ENCODE measurements at regions not wholly inside any gene's neighbourhood (a gene's known extent, or its start where the extent isn't known, plus 50 kb on each side); places are given as distances from the start of the nearest gene placed in this dataset.

GRCh38 chr2:234339501-234339900, 157.4 kb downstream of the ARL4C start:
- no peak for DNase-seq (ENCODE audit: low read depth, low spot score)
- Histone ChIP-seq H3K9me3 (ENCODE audit: control insufficient read depth in 1 of 2, insufficient read depth in 1 of 2, low read depth in 1 of 2, low read length in 2 of 2) (no peaks in the 10 kb centered on the region), H3K4me1 (ENCODE audit: control insufficient read depth in 1 of 2, insufficient read depth in 2 of 2, low read length in 2 of 2) (no peaks in the 10 kb centered on the region), H2AFZ (ENCODE audit: low read depth, low read length, poor library complexity, severe bottlenecking) (no peak overlapping the region), H3K9me2 (ENCODE audit: insufficient read depth) (no peaks in the 10 kb centered on the region), H3K27ac (ENCODE audit: low read depth, low read length) (no peak overlapping the region), H3K36me3 (ENCODE audit: control insufficient read depth in 1 of 2, insufficient read depth in 2 of 2, low read length in 2 of 2) (no peaks in the 10 kb centered on the region), H3K4me3 (replicated peaks in 1 of 2; ENCODE audit: low read depth in 1 of 2, low read length in 2 of 2) (no peak overlapping the region), H3K27me3 (ENCODE audit: insufficient read depth, low read length) (no peaks in the 10 kb centered on the region), H3K79me2 (ENCODE audit: insufficient read depth, low read length) (no peaks in the 10 kb centered on the region), H3K4me2 (ENCODE audit: low read length) (no peak overlapping the region), H3K9ac (ENCODE audit: low read length) (no peak overlapping the region), H4K20me1 (ENCODE audit: insufficient read depth) (no peaks in the 10 kb centered on the region)
- ChIA-PET CTCF (no interaction called here), RAD21 (ENCODE audit: low non-redundant PET in 1 of 2, low total read pairs in 2 of 2, uncharacterized antibody in 2 of 2, unreplicated experiment in 2 of 2) (no interaction called here), POLR2A (no interaction called here)
- TF ChIP-seq SP1 (IDR thresholded peaks at IDR 0.05; ENCODE audit: low read depth) (no peak), POLR2AphosphoS5 (IDR thresholded peaks at IDR 0.05; ENCODE audit: low read depth, low read length) (no peak), EZH2phosphoT487 (IDR thresholded peaks at IDR 0.05; ENCODE audit: borderline replicate concordance) (no peak), ZNF274 (IDR thresholded peaks at IDR 0.05; ENCODE audit: low read depth, low read length) (no peak), SIN3A (IDR thresholded peaks at IDR 0.05; ENCODE audit: low read depth) (no peak), CEBPB (IDR thresholded peaks at IDR 0.05; ENCODE audit: low read depth) (no peak), EZH2 (IDR thresholded peaks at IDR 0.05) (no peak), YY1 (IDR thresholded peaks at IDR 0.05; ENCODE audit: extremely low read depth, insufficient replicate concordance, low read depth, low read length) (no peak), FOSL1 (IDR thresholded peaks at IDR 0.05; ENCODE audit: low read depth) (no peak), TCF7L2 (IDR thresholded peaks at IDR 0.05; ENCODE audit: borderline replicate concordance, extremely low read depth, insufficient read depth, insufficient read length) (no peak), RAD21 (IDR thresholded peaks at IDR 0.05; ENCODE audit: low read depth) (no peak), POLR2A (IDR thresholded peaks at IDR 0.05; ENCODE audit: borderline replicate concordance, extremely low read depth, insufficient read depth, insufficient read length) (no peak), JUND (IDR thresholded peaks at IDR 0.05) (no peak), CBX3 (IDR thresholded peaks at IDR 0.05; ENCODE audit: low read depth) (no peak)
- TF ChIP-seq, protein P1, sequence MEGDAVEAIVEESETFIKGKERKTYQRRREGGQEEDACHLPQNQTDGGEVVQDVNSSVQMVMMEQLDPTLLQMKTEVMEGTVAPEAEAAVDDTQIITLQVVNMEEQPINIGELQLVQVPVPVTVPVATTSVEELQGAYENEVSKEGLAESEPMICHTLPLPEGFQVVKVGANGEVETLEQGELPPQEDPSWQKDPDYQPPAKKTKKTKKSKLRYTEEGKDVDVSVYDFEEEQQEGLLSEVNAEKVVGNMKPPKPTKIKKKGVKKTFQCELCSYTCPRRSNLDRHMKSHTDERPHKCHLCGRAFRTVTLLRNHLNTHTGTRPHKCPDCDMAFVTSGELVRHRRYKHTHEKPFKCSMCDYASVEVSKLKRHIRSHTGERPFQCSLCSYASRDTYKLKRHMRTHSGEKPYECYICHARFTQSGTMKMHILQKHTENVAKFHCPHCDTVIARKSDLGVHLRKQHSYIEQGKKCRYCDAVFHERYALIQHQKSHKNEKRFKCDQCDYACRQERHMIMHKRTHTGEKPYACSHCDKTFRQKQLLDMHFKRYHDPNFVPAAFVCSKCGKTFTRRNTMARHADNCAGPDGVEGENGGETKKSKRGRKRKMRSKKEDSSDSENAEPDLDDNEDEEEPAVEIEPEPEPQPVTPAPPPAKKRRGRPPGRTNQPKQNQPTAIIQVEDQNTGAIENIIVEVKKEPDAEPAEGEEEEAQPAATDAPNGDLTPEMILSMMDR (IDR thresholded peaks at IDR 0.05 in 2 of 3, conservative IDR thresholded peaks at IDR 0.05 in 1 of 3; ENCODE audit: borderline replicate concordance in 1 of 3, insufficient read depth in 1 of 3, low read depth in 2 of 3, low read length in 2 of 3) = no peak
- TF ChIP-seq, protein P2, sequence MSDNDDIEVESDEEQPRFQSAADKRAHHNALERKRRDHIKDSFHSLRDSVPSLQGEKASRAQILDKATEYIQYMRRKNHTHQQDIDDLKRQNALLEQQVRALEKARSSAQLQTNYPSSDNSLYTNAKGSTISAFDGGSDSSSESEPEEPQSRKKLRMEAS (IDR thresholded peaks at IDR 0.05) = no peak
- TF ChIP-seq, protein P3, sequence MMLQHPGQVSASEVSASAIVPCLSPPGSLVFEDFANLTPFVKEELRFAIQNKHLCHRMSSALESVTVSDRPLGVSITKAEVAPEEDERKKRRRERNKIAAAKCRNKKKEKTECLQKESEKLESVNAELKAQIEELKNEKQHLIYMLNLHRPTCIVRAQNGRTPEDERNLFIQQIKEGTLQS (IDR thresholded peaks at IDR 0.05) = no peak
- no TSS peak for BruUV-seq (replicated peaks)
- no peak for ATAC-seq
- intact Hi-C loops (cut with micrococcal nuclease) = no loop called here

All from HCT116 (cell line).